ENCODE measurements at regions not wholly inside any gene's neighbourhood (a gene's known extent, or its start where the extent isn't known, plus 50 kb on each side); places are given as distances from the start of the nearest gene placed in this dataset.

- TF ChIP-seq EP300 (IDR thresholded peaks at IDR 0.05) (no peak), CTCF (IDR thresholded peaks at IDR 0.05) (no peak), POLR2A (IDR thresholded peaks at IDR 0.05) (no peak)
Observed at GRCh38 chr10:108374991-108375390, 1210.5 kb upstream of the SORCS1 start.

Measured in ovary (tissue), 3 donors.